ENCODE measurements at regions not wholly inside any gene's neighbourhood (a gene's known extent, or its start where the extent isn't known, plus 50 kb on each side); places are given as distances from the start of the nearest gene placed in this dataset.

DNA sequence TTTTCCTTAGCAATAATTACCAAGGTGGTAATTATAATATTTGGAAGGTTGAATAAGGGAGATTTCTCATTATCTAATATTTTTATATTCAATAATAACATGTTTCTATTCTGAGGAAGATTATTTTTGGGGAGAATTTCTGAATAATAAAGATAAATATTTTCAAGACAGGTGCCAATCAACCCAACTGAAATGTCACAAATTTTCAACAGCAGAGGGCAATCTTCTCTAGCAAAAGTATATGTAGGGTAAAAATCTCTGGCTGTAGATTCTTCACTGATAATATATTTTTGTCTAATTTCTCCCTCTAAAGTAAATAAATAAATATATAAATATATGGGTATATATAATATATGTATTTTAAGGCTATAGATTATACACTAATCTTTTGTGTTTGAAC lies 1187.2 kb upstream of the CRIM1 start:
- CTCF ChIA-PET = no interaction called here
- no peak overlapping the region for H3K4me3 Mint-ChIP-seq (ENCODE audit: low read depth, unreplicated experiment)
- H3K4me1 Mint-ChIP-seq (ENCODE audit: low read depth, unreplicated experiment) = no peaks in the 10 kb centered on the region
- H3K9me3 Mint-ChIP-seq (ENCODE audit: low read depth, unreplicated experiment) = peaks cover 4% of the 10 kb centered on the region
- intact Hi-C loops (cut with micrococcal nuclease; ENCODE audit: unreplicated experiment) = loop anchor here (1.0 to 2.0 kb wide), 2 partner anchors 242 to 614 kb away; no protein-coding TSS in a partner anchor
- no peak for DNase-seq
- TF ChIP-seq, protein P1, sequence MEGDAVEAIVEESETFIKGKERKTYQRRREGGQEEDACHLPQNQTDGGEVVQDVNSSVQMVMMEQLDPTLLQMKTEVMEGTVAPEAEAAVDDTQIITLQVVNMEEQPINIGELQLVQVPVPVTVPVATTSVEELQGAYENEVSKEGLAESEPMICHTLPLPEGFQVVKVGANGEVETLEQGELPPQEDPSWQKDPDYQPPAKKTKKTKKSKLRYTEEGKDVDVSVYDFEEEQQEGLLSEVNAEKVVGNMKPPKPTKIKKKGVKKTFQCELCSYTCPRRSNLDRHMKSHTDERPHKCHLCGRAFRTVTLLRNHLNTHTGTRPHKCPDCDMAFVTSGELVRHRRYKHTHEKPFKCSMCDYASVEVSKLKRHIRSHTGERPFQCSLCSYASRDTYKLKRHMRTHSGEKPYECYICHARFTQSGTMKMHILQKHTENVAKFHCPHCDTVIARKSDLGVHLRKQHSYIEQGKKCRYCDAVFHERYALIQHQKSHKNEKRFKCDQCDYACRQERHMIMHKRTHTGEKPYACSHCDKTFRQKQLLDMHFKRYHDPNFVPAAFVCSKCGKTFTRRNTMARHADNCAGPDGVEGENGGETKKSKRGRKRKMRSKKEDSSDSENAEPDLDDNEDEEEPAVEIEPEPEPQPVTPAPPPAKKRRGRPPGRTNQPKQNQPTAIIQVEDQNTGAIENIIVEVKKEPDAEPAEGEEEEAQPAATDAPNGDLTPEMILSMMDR (IDR thresholded peaks at IDR 0.05; ENCODE audit: unreplicated experiment) = no peak
- H3K27me3 Mint-ChIP-seq (ENCODE audit: unreplicated experiment) = no peaks in the 10 kb centered on the region
- H3K27ac Mint-ChIP-seq (ENCODE audit: unreplicated experiment) = no peak overlapping the region
- BruUV-seq (replicated peaks) = no TSS peak
- no peaks in the 10 kb centered on the region for H3K36me3 Mint-ChIP-seq (ENCODE audit: insufficient read depth, unreplicated experiment)

DNA sequence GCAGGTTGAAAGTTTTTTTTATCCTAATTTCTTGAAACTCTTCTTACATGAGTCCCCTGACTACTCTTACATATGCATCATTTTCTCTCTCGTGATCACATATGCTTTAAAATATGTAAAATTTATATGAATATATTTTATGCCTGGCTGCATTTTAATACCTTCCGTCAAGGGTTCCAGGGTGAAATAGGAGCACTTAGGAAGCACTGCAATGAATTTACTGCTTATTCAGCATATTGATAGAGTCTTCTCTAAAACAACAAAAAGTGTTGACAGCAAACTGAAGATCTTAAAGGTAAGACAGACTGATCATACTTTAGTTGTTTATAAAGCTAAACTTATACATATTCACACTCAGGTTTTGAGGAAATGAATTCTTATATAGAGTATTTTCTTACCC lies 1191.6 kb upstream of the CRIM1 start:
- Mint-ChIP-seq H3K4me3 (ENCODE audit: low read depth, unreplicated experiment) (no peak overlapping the region), H3K9me3 (ENCODE audit: low read depth, unreplicated experiment) (peaks cover 9% of the 10 kb centered on the region), H3K27me3 (ENCODE audit: unreplicated experiment) (no peaks in the 10 kb centered on the region), H3K36me3 (ENCODE audit: insufficient read depth, unreplicated experiment) (no peaks in the 10 kb centered on the region), H3K4me1 (ENCODE audit: low read depth, unreplicated experiment) (no peaks in the 10 kb centered on the region), H3K27ac (ENCODE audit: unreplicated experiment) (no peak overlapping the region)
- intact Hi-C loops (cut with micrococcal nuclease; ENCODE audit: unreplicated experiment) = no loop called here
- no TSS peak for BruUV-seq (replicated peaks)
- CTCF ChIA-PET = no interaction called here
- DNase-seq = no peak
- TF ChIP-seq, protein P1 (IDR thresholded peaks at IDR 0.05; ENCODE audit: unreplicated experiment) = no peak

DNA sequence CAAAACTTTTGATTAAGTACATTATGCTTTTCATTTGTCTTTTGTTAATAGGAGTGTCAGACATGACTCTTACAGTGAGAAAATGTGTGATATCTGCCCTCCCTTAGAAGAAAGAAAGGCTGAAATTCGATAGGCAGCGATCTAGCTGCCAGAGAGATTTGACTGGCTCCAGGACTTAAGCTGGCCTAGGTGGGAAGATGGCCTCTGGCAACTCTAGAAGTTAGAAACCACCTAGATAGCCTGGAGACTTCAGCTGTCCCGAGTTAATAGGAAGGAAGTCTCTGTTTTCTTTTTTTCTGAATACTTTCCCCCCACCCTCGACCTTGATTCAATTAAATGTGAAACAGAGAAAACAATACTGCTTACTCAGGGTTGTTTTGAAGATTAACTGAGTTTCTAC lies 1194.7 kb upstream of the CRIM1 start:
- Mint-ChIP-seq H3K4me1 (ENCODE audit: low read depth, unreplicated experiment) (no peaks in the 10 kb centered on the region), H3K27me3 (ENCODE audit: unreplicated experiment) (no peaks in the 10 kb centered on the region), H3K4me3 (ENCODE audit: low read depth, unreplicated experiment) (no peak overlapping the region), H3K36me3 (ENCODE audit: insufficient read depth, unreplicated experiment) (no peaks in the 10 kb centered on the region), H3K9me3 (ENCODE audit: low read depth, unreplicated experiment) (peaks cover 13% of the 10 kb centered on the region), H3K27ac (ENCODE audit: unreplicated experiment) (no peak overlapping the region)
- BruUV-seq (replicated peaks) = no TSS peak
- intact Hi-C loops (cut with micrococcal nuclease; ENCODE audit: unreplicated experiment) = no loop called here
- CTCF ChIA-PET = no interaction called here
- TF ChIP-seq, protein P1 (IDR thresholded peaks at IDR 0.05; ENCODE audit: unreplicated experiment) = no peak
- DNase-seq = no peak

DNA sequence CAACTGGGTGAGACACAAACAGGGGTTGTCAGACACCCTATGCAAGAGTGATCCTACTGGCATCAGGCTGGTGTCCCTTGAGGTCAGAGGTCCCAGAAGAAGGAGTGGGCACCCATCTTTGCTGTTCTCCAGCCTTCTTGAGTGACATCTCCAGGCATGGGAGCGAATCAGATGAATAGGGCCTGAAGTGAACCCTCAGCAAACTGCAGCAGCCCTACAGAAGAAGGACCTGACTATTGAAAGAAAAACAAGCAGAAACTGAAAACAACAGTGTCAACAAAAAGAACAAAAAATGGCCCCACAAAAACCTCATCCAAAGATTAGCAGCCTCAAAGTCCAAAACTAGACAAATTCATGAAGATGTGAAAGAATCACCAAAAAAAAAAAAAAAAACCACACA lies 1229.7 kb upstream of the CRIM1 start:
- H3K36me3 Mint-ChIP-seq (ENCODE audit: insufficient read depth, unreplicated experiment) = no peaks in the 10 kb centered on the region
- BruUV-seq (replicated peaks) = no TSS peak
- H3K9me3 Mint-ChIP-seq (ENCODE audit: low read depth, unreplicated experiment) = peaks cover 2% of the 10 kb centered on the region
- intact Hi-C loops (cut with micrococcal nuclease; ENCODE audit: unreplicated experiment) = no loop called here
- CTCF ChIA-PET = no interaction called here
- H3K27ac Mint-ChIP-seq (ENCODE audit: unreplicated experiment) = no peak overlapping the region
- H3K4me1 Mint-ChIP-seq (ENCODE audit: low read depth, unreplicated experiment) = no peaks in the 10 kb centered on the region
- TF ChIP-seq, protein P1 (IDR thresholded peaks at IDR 0.05; ENCODE audit: unreplicated experiment) = no peak
- DNase-seq = no peak
- no peak overlapping the region for H3K4me3 Mint-ChIP-seq (ENCODE audit: low read depth, unreplicated experiment)
- H3K27me3 Mint-ChIP-seq (ENCODE audit: unreplicated experiment) = no peaks in the 10 kb centered on the region

DNA sequence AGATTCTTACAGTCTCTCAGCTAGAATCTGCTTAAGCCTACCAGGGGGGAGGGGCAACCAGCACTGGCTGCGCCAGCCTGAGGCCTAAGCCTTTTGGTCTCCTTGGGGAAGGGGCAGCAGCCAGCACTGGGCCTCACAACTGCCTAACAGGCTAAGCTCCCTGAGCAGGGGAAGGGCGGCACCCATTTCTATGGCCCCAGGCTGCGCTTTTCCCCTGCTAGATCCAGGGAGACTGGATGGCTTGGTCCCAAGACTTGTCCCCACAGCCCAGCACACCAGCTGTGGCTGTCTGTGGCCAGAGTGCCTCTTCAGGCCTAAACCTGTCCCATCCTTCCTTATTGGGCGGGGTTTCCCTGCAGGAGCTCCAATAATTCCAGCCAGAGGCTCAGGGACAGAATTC lies 1230.3 kb upstream of the CRIM1 start:
- BruUV-seq (replicated peaks) = no TSS peak
- no peaks in the 10 kb centered on the region for H3K36me3 Mint-ChIP-seq (ENCODE audit: insufficient read depth, unreplicated experiment)
- CTCF ChIA-PET = no interaction called here
- DNase-seq = no peak
- TF ChIP-seq, protein P1 (IDR thresholded peaks at IDR 0.05; ENCODE audit: unreplicated experiment) = no peak
- no peaks in the 10 kb centered on the region for H3K4me1 Mint-ChIP-seq (ENCODE audit: low read depth, unreplicated experiment)
- H3K27ac Mint-ChIP-seq (ENCODE audit: unreplicated experiment) = no peak overlapping the region
- peaks cover 2% of the 10 kb centered on the region for H3K9me3 Mint-ChIP-seq (ENCODE audit: low read depth, unreplicated experiment)
- intact Hi-C loops (cut with micrococcal nuclease; ENCODE audit: unreplicated experiment) = no loop called here
- H3K27me3 Mint-ChIP-seq (ENCODE audit: unreplicated experiment) = no peaks in the 10 kb centered on the region
- no peak overlapping the region for H3K4me3 Mint-ChIP-seq (ENCODE audit: low read depth, unreplicated experiment)
